ENCODE measurements at regions not wholly inside any gene's neighbourhood (a gene's known extent, or its start where the extent isn't known, plus 50 kb on each side); places are given as distances from the start of the nearest gene placed in this dataset.

GRCh38 chr10:89975771-89976170, 274.4 kb downstream of the KIF20B start:
- no peak for TF ChIP-seq POLR2A (IDR thresholded peaks at IDR 0.05)
- TF ChIP-seq, protein P1, sequence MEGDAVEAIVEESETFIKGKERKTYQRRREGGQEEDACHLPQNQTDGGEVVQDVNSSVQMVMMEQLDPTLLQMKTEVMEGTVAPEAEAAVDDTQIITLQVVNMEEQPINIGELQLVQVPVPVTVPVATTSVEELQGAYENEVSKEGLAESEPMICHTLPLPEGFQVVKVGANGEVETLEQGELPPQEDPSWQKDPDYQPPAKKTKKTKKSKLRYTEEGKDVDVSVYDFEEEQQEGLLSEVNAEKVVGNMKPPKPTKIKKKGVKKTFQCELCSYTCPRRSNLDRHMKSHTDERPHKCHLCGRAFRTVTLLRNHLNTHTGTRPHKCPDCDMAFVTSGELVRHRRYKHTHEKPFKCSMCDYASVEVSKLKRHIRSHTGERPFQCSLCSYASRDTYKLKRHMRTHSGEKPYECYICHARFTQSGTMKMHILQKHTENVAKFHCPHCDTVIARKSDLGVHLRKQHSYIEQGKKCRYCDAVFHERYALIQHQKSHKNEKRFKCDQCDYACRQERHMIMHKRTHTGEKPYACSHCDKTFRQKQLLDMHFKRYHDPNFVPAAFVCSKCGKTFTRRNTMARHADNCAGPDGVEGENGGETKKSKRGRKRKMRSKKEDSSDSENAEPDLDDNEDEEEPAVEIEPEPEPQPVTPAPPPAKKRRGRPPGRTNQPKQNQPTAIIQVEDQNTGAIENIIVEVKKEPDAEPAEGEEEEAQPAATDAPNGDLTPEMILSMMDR (IDR thresholded peaks at IDR 0.05), result no peak

Data from adrenal gland (tissue), 5 donors.